Neural progenitor cell (in vitro differentiated cells): ENCODE measurements at regions not wholly inside any gene's neighbourhood (a gene's known extent, or its start where the extent isn't known, plus 50 kb on each side); places are given as distances from the start of the nearest gene placed in this dataset.

Experiments used
- DNase-seq: peaks from one replicate; pipeline ENCODE4 v3.0.0-alpha.2; 2016; ENCODE audit warnings: low spot score
- H2AFZ ChIP-seq: fragments of 200-600 bp; sonication (generic); replicated peaks from 2 replicates; pipeline ENCODE4 v1.6.1; 2016; ENCODE audit warnings: antibody characterized with exemption
- H3F3A ChIP-seq: fragments of 200-600 bp; sonication (generic); 2 replicates; pipeline ENCODE4 v1.6.1; 2016; ENCODE audit warnings: antibody characterized with exemption, low read depth
- H3K27ac ChIP-seq: fragments of 200-600 bp; sonication (generic); 2 replicates; pipeline ENCODE4 v1.5.1; 2016; ENCODE audit warnings: mild to moderate bottlenecking
- H3K27me3 ChIP-seq: fragments of 200-600 bp; sonication (generic); 2 replicates; pipeline ENCODE4 v1.6.1; 2016; ENCODE audit warnings: mild to moderate bottlenecking, moderate library complexity
- H3K36me3 ChIP-seq: fragments of 200-600 bp; sonication (generic); 2 replicates; pipeline ENCODE4 v1.5.1; 2016
- H3K4me1 ChIP-seq: fragments of 200-600 bp; sonication (generic); 2 replicates; pipeline ENCODE4 v1.6.1; 2016; ENCODE audit warnings: mixed run types
- H3K4me2 ChIP-seq: fragments of 200-600 bp; sonication (generic); 2 replicates; pipeline ENCODE4 v1.6.1; 2016
- H3K4me3 ChIP-seq: fragments of 200-600 bp; sonication (generic); 2 replicates; pipeline ENCODE4 v1.5.1; 2016
- H3K79me2 ChIP-seq: fragments of 200-600 bp; sonication (generic); 2 replicates; pipeline ENCODE4 v1.6.1; 2016; ENCODE audit warnings: low read depth
- H3K9ac ChIP-seq: fragments of 200-600 bp; sonication (generic); 2 replicates; pipeline ENCODE4 v1.6.1; 2016
- H3K9me3 ChIP-seq: fragments of 200-600 bp; sonication (generic); 2 replicates; pipeline ENCODE4 v1.5.1; 2016; ENCODE audit warnings: low read depth
- H4K20me1 ChIP-seq: fragments of 200-600 bp; sonication (generic); 2 replicates; pipeline ENCODE4 v1.6.1; 2016; ENCODE audit warnings: low read depth
- H3K27ac Mint-ChIP-seq: 3 replicates; pipeline ENCODE4 v1.8.0; 2021; ENCODE audit warnings: mixed read lengths
- H3K27me3 Mint-ChIP-seq: 2 replicates; pipeline ENCODE4 v1.8.0; 2022; ENCODE audit warnings: low read depth, mild to moderate bottlenecking, inconsistent platforms, moderate library complexity, mixed read lengths; ENCODE audit not compliant: insufficient read depth
- H3K36me3 Mint-ChIP-seq: 3 replicates; pipeline ENCODE4 v1.8.0; 2021; ENCODE audit warnings: mixed read lengths
- H3K4me1 Mint-ChIP-seq: 3 replicates; pipeline ENCODE4 v1.8.0; 2021; ENCODE audit warnings: mixed read lengths
- H3K4me3 Mint-ChIP-seq: 3 replicates; pipeline ENCODE4 v1.8.0; 2021; ENCODE audit warnings: mild to moderate bottlenecking, moderate library complexity, mixed read lengths
- H3K9me3 Mint-ChIP-seq: 3 replicates; pipeline ENCODE4 v1.8.0; 2020; ENCODE audit warnings: mixed read lengths
- EZH2 ChIP-seq: fragments of 200-600 bp; sonication (generic); IDR thresholded peaks from 2 replicates; pipeline ENCODE4 v1.6.1; 2017; ENCODE audit warnings: antibody characterized with exemption, mild to moderate bottlenecking, moderate library complexity
- EZH2phosphoT487 ChIP-seq: fragments of 200-600 bp; sonication (generic); IDR thresholded peaks from 2 replicates; pipeline ENCODE4 v1.6.1; 2017; ENCODE audit warnings: antibody characterized with exemption
- TF ChIP-seq, protein P1 (sequence below): fragments of 200-600 bp; sonication (generic); IDR thresholded peaks from 2 replicates; pipeline ENCODE4 v1.5.1; 2017; ENCODE audit warnings: antibody characterized with exemption, mild to moderate bottlenecking

DNA sequence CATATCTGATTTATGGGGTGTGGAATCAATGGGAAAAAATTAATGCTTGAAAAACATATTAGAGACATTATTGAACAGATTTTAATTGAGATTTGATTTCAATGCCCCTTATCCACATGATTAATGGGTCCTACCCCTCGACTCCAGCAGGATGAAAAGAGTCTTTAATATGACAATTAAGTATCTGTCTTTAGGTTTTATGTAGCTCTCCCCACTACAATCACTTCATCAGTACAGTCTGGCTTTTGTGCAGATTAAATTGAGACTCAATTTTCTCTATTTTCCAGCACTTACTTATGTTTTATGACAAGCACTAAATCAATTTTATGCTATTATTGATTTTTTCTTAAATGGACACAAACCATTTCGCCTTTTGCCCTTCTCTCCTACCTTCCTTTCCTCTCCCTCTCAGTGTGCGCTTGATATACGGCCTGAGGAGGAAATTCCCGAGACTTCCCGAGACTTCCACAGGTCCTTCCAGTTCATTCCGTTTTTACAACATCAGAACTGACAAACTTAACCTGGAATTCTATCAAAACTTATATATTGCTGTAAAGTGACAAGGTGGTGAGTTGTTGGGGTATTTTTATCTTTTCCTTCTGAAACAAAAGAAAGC lies 555.1 kb upstream of the SALL3 start:
- no peaks in the 10 kb centered on the region for H3K79me2 ChIP-seq
- Mint-ChIP-seq H3K9me3 (no peaks in the 10 kb centered on the region), H3K27ac (no peak overlapping the region), H3K4me1 (peaks cover 6% of the 10 kb centered on the region), H3K36me3 (no peaks in the 10 kb centered on the region), H3K4me3 (no peak overlapping the region), H3K27me3 (peaks cover 3% of the 10 kb centered on the region)
- H3K4me2 ChIP-seq = no peak overlapping the region
- H2AFZ ChIP-seq = no peak overlapping the region
- no peaks in the 10 kb centered on the region for H4K20me1 ChIP-seq
- no peaks in the 10 kb centered on the region for H3K27me3 ChIP-seq
- no peak overlapping the region for H3K9ac ChIP-seq
- H3F3A ChIP-seq = no peaks in the 10 kb centered on the region
- no peak overlapping the region for H3K27ac ChIP-seq
- H3K9me3 ChIP-seq = no peaks in the 10 kb centered on the region
- H3K36me3 ChIP-seq = no peaks in the 10 kb centered on the region
- TF ChIP-seq, protein P1, sequence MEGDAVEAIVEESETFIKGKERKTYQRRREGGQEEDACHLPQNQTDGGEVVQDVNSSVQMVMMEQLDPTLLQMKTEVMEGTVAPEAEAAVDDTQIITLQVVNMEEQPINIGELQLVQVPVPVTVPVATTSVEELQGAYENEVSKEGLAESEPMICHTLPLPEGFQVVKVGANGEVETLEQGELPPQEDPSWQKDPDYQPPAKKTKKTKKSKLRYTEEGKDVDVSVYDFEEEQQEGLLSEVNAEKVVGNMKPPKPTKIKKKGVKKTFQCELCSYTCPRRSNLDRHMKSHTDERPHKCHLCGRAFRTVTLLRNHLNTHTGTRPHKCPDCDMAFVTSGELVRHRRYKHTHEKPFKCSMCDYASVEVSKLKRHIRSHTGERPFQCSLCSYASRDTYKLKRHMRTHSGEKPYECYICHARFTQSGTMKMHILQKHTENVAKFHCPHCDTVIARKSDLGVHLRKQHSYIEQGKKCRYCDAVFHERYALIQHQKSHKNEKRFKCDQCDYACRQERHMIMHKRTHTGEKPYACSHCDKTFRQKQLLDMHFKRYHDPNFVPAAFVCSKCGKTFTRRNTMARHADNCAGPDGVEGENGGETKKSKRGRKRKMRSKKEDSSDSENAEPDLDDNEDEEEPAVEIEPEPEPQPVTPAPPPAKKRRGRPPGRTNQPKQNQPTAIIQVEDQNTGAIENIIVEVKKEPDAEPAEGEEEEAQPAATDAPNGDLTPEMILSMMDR = no peak
- TF ChIP-seq EZH2 = no peak
- TF ChIP-seq EZH2phosphoT487 = no peak
- H3K4me3 ChIP-seq = no peak overlapping the region
- no peak for DNase-seq
- no peaks in the 10 kb centered on the region for H3K4me1 ChIP-seq

DNA sequence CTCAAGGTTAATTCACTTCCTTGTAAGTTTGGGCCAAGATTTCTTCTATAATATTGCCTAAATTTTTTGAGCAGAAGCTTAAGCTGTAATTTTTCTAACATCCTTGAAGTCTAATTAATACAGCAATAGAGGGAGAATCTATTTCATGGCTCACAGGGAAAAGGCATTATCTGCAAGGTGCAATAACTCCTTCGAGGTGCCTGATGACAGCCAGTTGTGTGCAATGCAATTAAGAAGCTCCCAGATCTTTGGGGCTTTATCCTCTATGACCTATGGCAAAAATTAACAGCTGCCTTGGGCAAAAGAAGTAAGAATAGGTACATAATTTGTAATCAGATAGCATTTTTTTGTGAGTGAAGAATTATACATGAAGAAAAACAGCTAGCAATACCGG lies 554.6 kb upstream of the SALL3 start:
- Histone ChIP-seq H3K79me2 (no peaks in the 10 kb centered on the region), H3K9ac (no peak overlapping the region), H3K27me3 (no peaks in the 10 kb centered on the region), H3K9me3 (no peaks in the 10 kb centered on the region), H3F3A (no peaks in the 10 kb centered on the region), H3K4me3 (no peak overlapping the region), H3K27ac (no peak overlapping the region), H3K36me3 (no peaks in the 10 kb centered on the region), H3K4me1 (no peaks in the 10 kb centered on the region), H4K20me1 (no peaks in the 10 kb centered on the region), H3K4me2 (no peak overlapping the region), H2AFZ (no peak overlapping the region)
- Mint-ChIP-seq H3K9me3 (no peaks in the 10 kb centered on the region), H3K27ac (no peak overlapping the region), H3K27me3 (peaks cover 2% of the 10 kb centered on the region), H3K4me1 (peaks cover 6% of the 10 kb centered on the region), H3K36me3 (no peaks in the 10 kb centered on the region), H3K4me3 (no peak overlapping the region)
- DNase-seq = no peak
- TF ChIP-seq, protein P1 = no peak
- TF ChIP-seq EZH2phosphoT487 (no peak), EZH2 (no peak)

DNA sequence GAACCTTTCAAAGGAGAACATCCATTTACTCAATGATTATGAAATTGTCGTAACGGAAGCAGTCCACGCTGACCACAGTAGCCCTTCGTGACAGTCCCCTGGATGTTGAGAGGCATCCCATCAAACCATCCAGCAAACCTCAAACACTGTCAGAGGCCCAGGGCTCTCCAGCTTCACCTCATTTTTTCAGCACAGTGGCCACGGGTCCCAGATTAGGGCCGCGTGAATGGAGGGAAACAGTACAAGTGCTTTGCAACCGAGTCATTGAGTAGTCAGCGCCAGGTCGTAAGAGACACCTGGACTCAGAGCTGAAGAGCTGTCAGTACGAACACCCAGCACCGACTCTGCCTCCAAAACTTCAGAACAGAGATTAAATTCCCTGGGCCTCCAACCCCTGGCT lies 552.5 kb upstream of the SALL3 start:
- no peak for TF ChIP-seq EZH2
- TF ChIP-seq EZH2phosphoT487 = no peak
- TF ChIP-seq, protein P1 = no peak
- H3K27me3 Mint-ChIP-seq = peaks cover 6% of the 10 kb centered on the region
- H3K4me3 ChIP-seq = no peak overlapping the region
- no peaks in the 10 kb centered on the region for H3F3A ChIP-seq
- H3K79me2 ChIP-seq = no peaks in the 10 kb centered on the region
- no peak for DNase-seq
- H3K4me1 Mint-ChIP-seq = peaks cover 6% of the 10 kb centered on the region
- no peak overlapping the region for H3K27ac ChIP-seq
- no peak overlapping the region for H2AFZ ChIP-seq
- no peaks in the 10 kb centered on the region for H3K9me3 ChIP-seq
- H3K4me2 ChIP-seq = no peak overlapping the region
- H3K36me3 Mint-ChIP-seq = no peaks in the 10 kb centered on the region
- H3K4me3 Mint-ChIP-seq = no peak overlapping the region
- no peak overlapping the region for H3K9ac ChIP-seq
- no peaks in the 10 kb centered on the region for H3K27me3 ChIP-seq
- no peak overlapping the region for H3K27ac Mint-ChIP-seq
- H3K9me3 Mint-ChIP-seq = no peaks in the 10 kb centered on the region
- no peaks in the 10 kb centered on the region for H4K20me1 ChIP-seq
- no peaks in the 10 kb centered on the region for H3K4me1 ChIP-seq
- H3K36me3 ChIP-seq = no peaks in the 10 kb centered on the region
